ENCODE measurements at regions not wholly inside any gene's neighbourhood (a gene's known extent, or its start where the extent isn't known, plus 50 kb on each side); places are given as distances from the start of the nearest gene placed in this dataset.

- CTCF ChIA-PET, result no interaction called here
- Mint-ChIP-seq H3K4me3 (no peak overlapping the region), H3K4me1 (no peaks in the 10 kb centered on the region), H3K9me3 (peaks cover 0 to 2% (median 0%) of the 10 kb centered on the region in 3 donors), H3K27ac (no peak overlapping the region), H3K27me3 (peaks cover 2 to 4% of the 10 kb centered on the region in 2 donors), H3K36me3 (no peaks in the 10 kb centered on the region)
- Histone ChIP-seq H3K4me3 (ENCODE audit: control insufficient read depth in 1 of 2, extremely low read depth in 1 of 2, low read length in 1 of 2) (no peak overlapping the region), H3K27me3 (replicated peaks in 1 of 2; ENCODE audit: control insufficient read depth in 2 of 2, extremely low read depth in 1 of 2, insufficient read depth in 2 of 2, low read length in 1 of 2) (no peaks in the 10 kb centered on the region), H3K9me3 (no peaks in the 10 kb centered on the region), H3K36me3 (ENCODE audit: control insufficient read depth in 2 of 2, extremely low read depth in 1 of 2, insufficient read depth in 1 of 2, low read length in 1 of 2) (no peaks in the 10 kb centered on the region), H3K4me1 (ENCODE audit: control insufficient read depth in 1 of 2, extremely low read depth in 1 of 2, insufficient read depth in 2 of 2, low read length in 2 of 2) (no peaks in the 10 kb centered on the region), H3K27ac (ENCODE audit: low read length) (no peak overlapping the region)
- POLR2A ChIA-PET, result no interaction called here
- DNase-seq (no peak), ATAC-seq (replicated peaks in 1 of 4) (no peak)
- no CpG with 5 or more reads among the region's 2 CpGs for WGBS (ENCODE audit: insufficient coverage)
Measured at GRCh38 chr12:25824734-25825133, 133.7 kb upstream of the RASSF8 start.

GRCh38 chr12:25825446-25825845 is 133.0 kb upstream of the RASSF8 start:
- Mint-ChIP-seq H3K4me3 (no peak overlapping the region), H3K36me3 (no peaks in the 10 kb centered on the region), H3K4me1 (no peaks in the 10 kb centered on the region), H3K9me3 (peaks cover 0 to 2% (median 0%) of the 10 kb centered on the region in 3 donors), H3K27me3 (peaks cover 2 to 4% of the 10 kb centered on the region in 2 donors), H3K27ac (no peak overlapping the region)
- no peaks in the 10 kb centered on the region for H3K36me3 ChIP-seq (ENCODE audit: control insufficient read depth in 2 of 2, extremely low read depth in 1 of 2, insufficient read depth in 1 of 2, low read length in 1 of 2)
- ChIA-PET CTCF (no interaction called here), POLR2A (no interaction called here)
- H3K9me3 ChIP-seq, result no peaks in the 10 kb centered on the region
- no peak overlapping the region for H3K27ac ChIP-seq (ENCODE audit: low read length)
- no peaks in the 10 kb centered on the region for H3K27me3 ChIP-seq (replicated peaks in 1 of 2; ENCODE audit: control insufficient read depth in 2 of 2, extremely low read depth in 1 of 2, insufficient read depth in 2 of 2, low read length in 1 of 2)
- DNase-seq (no peak), ATAC-seq (replicated peaks in 1 of 4) (no peak)
- 88% methylated on average over 2 of the region's 6 CpGs for WGBS (ENCODE audit: insufficient coverage)
- H3K4me1 ChIP-seq (ENCODE audit: control insufficient read depth in 1 of 2, extremely low read depth in 1 of 2, insufficient read depth in 2 of 2, low read length in 2 of 2), result no peaks in the 10 kb centered on the region
- H3K4me3 ChIP-seq (ENCODE audit: control insufficient read depth in 1 of 2, extremely low read depth in 1 of 2, low read length in 1 of 2), result no peak overlapping the region

DNA sequence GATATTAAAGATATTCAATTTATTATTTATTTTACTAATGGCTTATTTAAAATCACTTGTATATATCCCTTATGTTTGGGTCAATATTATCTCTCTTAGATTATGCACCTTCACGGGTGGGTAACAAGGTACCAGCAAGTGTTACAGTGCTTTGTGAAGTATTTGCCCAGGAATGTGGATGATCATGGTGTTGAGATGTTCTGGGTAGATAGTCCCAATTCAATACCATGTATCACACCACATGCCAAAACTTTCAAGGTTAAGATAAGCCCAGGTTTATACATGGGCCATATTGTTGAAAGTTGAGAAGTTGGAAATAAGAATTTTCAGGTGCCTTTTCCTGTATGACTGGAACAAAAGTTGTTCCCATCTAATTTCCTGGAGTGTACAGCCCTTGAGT is 131.3 kb upstream of the RASSF8 start:
- Mint-ChIP-seq H3K9me3 (peaks cover 0 to 2% (median 0%) of the 10 kb centered on the region in 3 donors), H3K36me3 (no peaks in the 10 kb centered on the region), H3K4me1 (no peaks in the 10 kb centered on the region), H3K27me3 (peaks cover 2 to 4% of the 10 kb centered on the region in 2 donors), H3K27ac (no peak overlapping the region), H3K4me3 (no peak overlapping the region)
- ChIA-PET POLR2A (no interaction called here), CTCF (no interaction called here)
- DNase-seq (no peak), ATAC-seq (replicated peaks in 1 of 4) (no peak)
- Histone ChIP-seq H3K27ac (ENCODE audit: low read length) (no peak overlapping the region), H3K4me3 (ENCODE audit: control insufficient read depth in 1 of 2, extremely low read depth in 1 of 2, low read length in 1 of 2) (no peak overlapping the region), H3K36me3 (ENCODE audit: control insufficient read depth in 2 of 2, extremely low read depth in 1 of 2, insufficient read depth in 1 of 2, low read length in 1 of 2) (no peaks in the 10 kb centered on the region), H3K27me3 (replicated peaks in 1 of 2; ENCODE audit: control insufficient read depth in 2 of 2, extremely low read depth in 1 of 2, insufficient read depth in 2 of 2, low read length in 1 of 2) (no peaks in the 10 kb centered on the region), H3K9me3 (no peaks in the 10 kb centered on the region), H3K4me1 (ENCODE audit: control insufficient read depth in 1 of 2, extremely low read depth in 1 of 2, insufficient read depth in 2 of 2, low read length in 2 of 2) (no peaks in the 10 kb centered on the region)
- no CpG with 5 or more reads among the region's 1 CpG for WGBS (ENCODE audit: insufficient coverage)

DNA sequence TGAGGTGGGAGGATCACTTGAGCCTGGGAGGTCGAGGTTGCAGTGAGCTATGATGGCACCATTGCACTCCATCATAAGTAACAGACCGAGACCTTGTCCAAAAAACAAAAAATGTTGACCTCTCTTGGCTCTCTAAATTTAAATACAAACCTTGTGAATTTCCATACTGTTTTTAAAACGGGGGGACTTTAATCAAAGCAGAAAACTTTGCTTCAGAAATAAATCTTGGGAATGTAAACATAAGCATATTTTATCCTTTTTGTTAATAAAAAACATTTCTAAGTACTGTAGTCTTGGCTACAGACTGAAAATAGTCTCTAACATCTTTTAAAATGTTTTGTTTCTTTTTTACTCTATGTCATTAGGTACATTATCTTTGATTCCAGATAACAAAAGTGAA is 130.7 kb upstream of the RASSF8 start:
- Histone ChIP-seq H3K36me3 (ENCODE audit: control insufficient read depth in 2 of 2, extremely low read depth in 1 of 2, insufficient read depth in 1 of 2, low read length in 1 of 2) (no peaks in the 10 kb centered on the region), H3K27me3 (replicated peaks in 1 of 2; ENCODE audit: control insufficient read depth in 2 of 2, extremely low read depth in 1 of 2, insufficient read depth in 2 of 2, low read length in 1 of 2) (no peaks in the 10 kb centered on the region), H3K27ac (ENCODE audit: low read length) (no peak overlapping the region), H3K4me1 (ENCODE audit: control insufficient read depth in 1 of 2, extremely low read depth in 1 of 2, insufficient read depth in 2 of 2, low read length in 2 of 2) (no peaks in the 10 kb centered on the region), H3K9me3 (no peaks in the 10 kb centered on the region), H3K4me3 (ENCODE audit: control insufficient read depth in 1 of 2, extremely low read depth in 1 of 2, low read length in 1 of 2) (no peak overlapping the region)
- no peak for ATAC-seq (replicated peaks in 1 of 4)
- no peak for DNase-seq
- peaks cover 0 to 2% (median 0%) of the 10 kb centered on the region in 3 donors for H3K9me3 Mint-ChIP-seq
- H3K4me3 Mint-ChIP-seq, result no peak overlapping the region
- no peak overlapping the region for H3K27ac Mint-ChIP-seq
- no peaks in the 10 kb centered on the region for H3K4me1 Mint-ChIP-seq
- H3K27me3 Mint-ChIP-seq, result peaks cover 2 to 4% of the 10 kb centered on the region in 2 donors
- no peaks in the 10 kb centered on the region for H3K36me3 Mint-ChIP-seq
- POLR2A ChIA-PET, result no interaction called here
- WGBS (ENCODE audit: insufficient coverage), result 80% methylated on average over 1 of the region's 3 CpGs
- CTCF ChIA-PET, result no interaction called here

DNA sequence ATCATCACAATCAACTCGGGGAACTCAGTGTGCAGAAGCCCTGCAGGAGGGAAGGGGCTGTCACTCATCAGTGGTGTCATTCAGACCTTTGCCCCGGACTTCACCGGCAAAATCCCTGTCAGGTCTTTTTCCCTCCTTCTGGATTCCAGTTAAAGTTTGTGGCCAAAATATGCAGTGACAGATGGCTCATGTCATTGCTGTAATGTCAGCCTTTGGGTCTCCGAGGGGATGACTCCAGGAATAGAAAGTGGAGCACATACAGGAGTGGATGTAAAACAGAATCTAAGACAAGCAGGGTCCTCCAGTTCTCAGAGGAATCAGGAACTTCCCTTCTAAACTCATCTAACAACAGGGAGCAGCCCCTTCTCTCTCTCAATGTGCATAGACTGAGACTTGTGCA is 130.3 kb upstream of the RASSF8 start:
- ChIA-PET POLR2A (no interaction called here), CTCF (no interaction called here)
- H3K4me1 ChIP-seq (ENCODE audit: control insufficient read depth in 1 of 2, extremely low read depth in 1 of 2, insufficient read depth in 2 of 2, low read length in 2 of 2), result no peaks in the 10 kb centered on the region
- H3K36me3 ChIP-seq (ENCODE audit: control insufficient read depth in 2 of 2, extremely low read depth in 1 of 2, insufficient read depth in 1 of 2, low read length in 1 of 2), result no peaks in the 10 kb centered on the region
- H3K27ac Mint-ChIP-seq, result no peak overlapping the region
- ATAC-seq (replicated peaks in 1 of 4) (no peak), DNase-seq (no peak)
- no peak overlapping the region for H3K4me3 Mint-ChIP-seq
- no peaks in the 10 kb centered on the region for H3K4me1 Mint-ChIP-seq
- H3K9me3 Mint-ChIP-seq, result peaks cover 0 to 2% (median 0%) of the 10 kb centered on the region in 3 donors
- no peak overlapping the region for H3K27ac ChIP-seq (ENCODE audit: low read length)
- H3K9me3 ChIP-seq, result no peaks in the 10 kb centered on the region
- 100% methylated on average over 2 of the region's 4 CpGs for WGBS (ENCODE audit: insufficient coverage)
- H3K4me3 ChIP-seq (ENCODE audit: control insufficient read depth in 1 of 2, extremely low read depth in 1 of 2, low read length in 1 of 2), result no peak overlapping the region
- no peaks in the 10 kb centered on the region for H3K36me3 Mint-ChIP-seq
- H3K27me3 ChIP-seq (replicated peaks in 1 of 2; ENCODE audit: control insufficient read depth in 2 of 2, extremely low read depth in 1 of 2, insufficient read depth in 2 of 2, low read length in 1 of 2), result no peaks in the 10 kb centered on the region
- peaks cover 2 to 4% of the 10 kb centered on the region in 2 donors for H3K27me3 Mint-ChIP-seq

DNA sequence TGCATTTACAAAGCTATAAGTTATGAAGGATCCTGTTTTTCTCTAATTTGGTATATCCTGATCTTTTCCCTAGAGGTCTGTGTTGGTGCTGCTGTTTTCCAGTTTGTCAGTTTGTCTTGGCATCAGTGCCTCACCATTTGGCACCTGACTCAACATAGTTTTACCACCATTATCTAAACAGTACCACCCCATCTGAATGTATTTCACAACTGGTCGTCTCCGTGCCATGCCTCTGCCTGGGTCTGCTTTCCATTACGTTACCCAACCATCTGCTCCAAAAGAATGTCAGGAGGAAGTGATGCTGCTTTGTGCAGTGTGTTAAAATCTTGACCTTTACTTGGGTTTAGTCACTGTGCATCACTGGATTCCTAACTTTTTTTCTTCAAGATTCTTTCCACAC is 129.3 kb upstream of the RASSF8 start:
- H3K4me3 Mint-ChIP-seq, result no peak overlapping the region
- WGBS (ENCODE audit: insufficient coverage), result no CpG with 5 or more reads among the region's 3 CpGs
- peaks cover 2 to 4% of the 10 kb centered on the region in 2 donors for H3K27me3 Mint-ChIP-seq
- DNase-seq, result no peak
- ATAC-seq (replicated peaks in 1 of 4), result no peak
- H3K4me1 Mint-ChIP-seq, result no peaks in the 10 kb centered on the region
- H3K27ac Mint-ChIP-seq, result no peak overlapping the region
- no peaks in the 10 kb centered on the region for H3K4me1 ChIP-seq (ENCODE audit: control insufficient read depth in 1 of 2, extremely low read depth in 1 of 2, insufficient read depth in 2 of 2, low read length in 2 of 2)
- H3K36me3 ChIP-seq (ENCODE audit: control insufficient read depth in 2 of 2, extremely low read depth in 1 of 2, insufficient read depth in 1 of 2, low read length in 1 of 2), result no peaks in the 10 kb centered on the region
- CTCF ChIA-PET, result no interaction called here
- H3K27ac ChIP-seq (ENCODE audit: low read length), result no peak overlapping the region
- no peak overlapping the region for H3K4me3 ChIP-seq (ENCODE audit: control insufficient read depth in 1 of 2, extremely low read depth in 1 of 2, low read length in 1 of 2)
- no peaks in the 10 kb centered on the region for H3K9me3 ChIP-seq
- peaks cover 0 to 2% (median 0%) of the 10 kb centered on the region in 3 donors for H3K9me3 Mint-ChIP-seq
- H3K27me3 ChIP-seq (replicated peaks in 1 of 2; ENCODE audit: control insufficient read depth in 2 of 2, extremely low read depth in 1 of 2, insufficient read depth in 2 of 2, low read length in 1 of 2), result no peaks in the 10 kb centered on the region
- no peaks in the 10 kb centered on the region for H3K36me3 Mint-ChIP-seq
- POLR2A ChIA-PET, result no interaction called here

- Mint-ChIP-seq H3K4me1 (no peaks in the 10 kb centered on the region), H3K36me3 (no peaks in the 10 kb centered on the region), H3K27ac (no peak overlapping the region), H3K9me3 (peaks cover 0 to 2% (median 0%) of the 10 kb centered on the region in 3 donors), H3K4me3 (no peak overlapping the region), H3K27me3 (peaks cover 2 to 4% of the 10 kb centered on the region in 2 donors)
- no peak for DNase-seq
- ChIA-PET CTCF (no interaction called here), POLR2A (no interaction called here)
- H3K27me3 ChIP-seq (replicated peaks in 1 of 2; ENCODE audit: control insufficient read depth in 2 of 2, extremely low read depth in 1 of 2, insufficient read depth in 2 of 2, low read length in 1 of 2), result no peaks in the 10 kb centered on the region
- WGBS (ENCODE audit: insufficient coverage), result no CpG with 5 or more reads among the region's 7 CpGs
- no peak for ATAC-seq (replicated peaks in 1 of 4)
- H3K36me3 ChIP-seq (ENCODE audit: control insufficient read depth in 2 of 2, extremely low read depth in 1 of 2, insufficient read depth in 1 of 2, low read length in 1 of 2), result no peaks in the 10 kb centered on the region
- H3K4me3 ChIP-seq (ENCODE audit: control insufficient read depth in 1 of 2, extremely low read depth in 1 of 2, low read length in 1 of 2), result no peak overlapping the region
- no peaks in the 10 kb centered on the region for H3K4me1 ChIP-seq (ENCODE audit: control insufficient read depth in 1 of 2, extremely low read depth in 1 of 2, insufficient read depth in 2 of 2, low read length in 2 of 2)
- H3K9me3 ChIP-seq, result no peaks in the 10 kb centered on the region
- H3K27ac ChIP-seq (ENCODE audit: low read length), result no peak overlapping the region
Measured at GRCh38 chr12:25830456-25830855, 128.0 kb upstream of the RASSF8 start.

Measured in T-cell (primary cell).